ENCODE measurements at regions not wholly inside any gene's neighbourhood (a gene's known extent, or its start where the extent isn't known, plus 50 kb on each side); places are given as distances from the start of the nearest gene placed in this dataset.

GRCh38 chr13:91196958-91197357 is 150.5 kb upstream of the MIR17HG start:
- Mint-ChIP-seq H3K27ac (no peak overlapping the region), H3K4me3 (no peak overlapping the region), H3K27me3 (ENCODE audit: low read depth) (no peaks in the 10 kb centered on the region), H3K36me3 (no peaks in the 10 kb centered on the region), H3K9me3 (no peaks in the 10 kb centered on the region), H3K4me1 (peaks cover 9% of the 10 kb centered on the region; the same call in 1 of the 2 replicates)
- CTCF ChIA-PET, result no interaction called here
- ATAC-seq (no peak), DNase-seq (ENCODE audit: low spot score) (no peak)
- no peak for TF ChIP-seq E2F1 (CRISPR knock-in tag; IDR thresholded peaks at IDR 0.05)
- no peak for TF ChIP-seq NR2C2 (CRISPR knock-in tag; IDR thresholded peaks at IDR 0.05)
- no peak for TF ChIP-seq MLX (CRISPR knock-in tag; IDR thresholded peaks at IDR 0.05)
- TF ChIP-seq IRF2 (CRISPR knock-in tag; IDR thresholded peaks at IDR 0.05; ENCODE audit: borderline replicate concordance, low read depth), result no peak
- no peak for TF ChIP-seq ESRRA (CRISPR knock-in tag; IDR thresholded peaks at IDR 0.05; ENCODE audit: borderline replicate concordance)
- TF ChIP-seq HMGA2 (CRISPR knock-in tag; IDR thresholded peaks at IDR 0.05), result no peak
- TF ChIP-seq JUN (CRISPR knock-in tag; IDR thresholded peaks at IDR 0.05), result no peak
- TF ChIP-seq MAX (CRISPR knock-in tag; IDR thresholded peaks at IDR 0.05), result no peak
- no peak for TF ChIP-seq ZBTB21 (CRISPR knock-in tag; IDR thresholded peaks at IDR 0.05; ENCODE audit: borderline replicate concordance)
- no peak for TF ChIP-seq NFYB (CRISPR knock-in tag; conservative IDR thresholded peaks at IDR 0.05; ENCODE audit: low read depth)
- no peak for TF ChIP-seq USF1 (CRISPR knock-in tag; IDR thresholded peaks at IDR 0.05)
- POLR2A ChIA-PET, result no interaction called here

GRCh38 chr13:91199866-91200265 is 147.6 kb upstream of the MIR17HG start:
- no peak for DNase-seq (ENCODE audit: low spot score)
- Mint-ChIP-seq H3K36me3 (no peaks in the 10 kb centered on the region), H3K27ac (no peak overlapping the region), H3K27me3 (ENCODE audit: low read depth) (no peaks in the 10 kb centered on the region), H3K9me3 (no peaks in the 10 kb centered on the region), H3K4me1 (peaks cover 33% of the 10 kb centered on the region), H3K4me3 (no peak overlapping the region)
- ATAC-seq, result no peak
- ChIA-PET POLR2A (no interaction called here), CTCF (no interaction called here)
- TF ChIP-seq NR3C1 (CRISPR knock-in tag; conservative IDR thresholded peaks at IDR 0.05; ENCODE audit: low read depth) (no peak), RELA (CRISPR knock-in tag; IDR thresholded peaks at IDR 0.05; ENCODE audit: borderline replicate concordance) (no peak), ZBTB21 (CRISPR knock-in tag; IDR thresholded peaks at IDR 0.05; ENCODE audit: borderline replicate concordance) (no peak), TEAD1 (CRISPR knock-in tag; IDR thresholded peaks at IDR 0.05) (no peak), CBFB (CRISPR knock-in tag; IDR thresholded peaks at IDR 0.05; ENCODE audit: low read depth) (no peak), FOXP1 (CRISPR knock-in tag; IDR thresholded peaks at IDR 0.05; ENCODE audit: borderline replicate concordance) (no peak), ZNF232 (CRISPR knock-in tag; IDR thresholded peaks at IDR 0.05) (no peak), ZNF512 (CRISPR knock-in tag; IDR thresholded peaks at IDR 0.05; ENCODE audit: borderline replicate concordance) (no peak), NFYB (CRISPR knock-in tag; conservative IDR thresholded peaks at IDR 0.05; ENCODE audit: low read depth) (no peak), MYBL2 (CRISPR knock-in tag; IDR thresholded peaks at IDR 0.05) (no peak), NFATC4 (CRISPR knock-in tag; IDR thresholded peaks at IDR 0.05) (no peak), TP53 (CRISPR knock-in tag; IDR thresholded peaks at IDR 0.05) (no peak), E2F5 (CRISPR knock-in tag; IDR thresholded peaks at IDR 0.05) (no peak), IRF1 (CRISPR knock-in tag; IDR thresholded peaks at IDR 0.05) (no peak), FOXP4 (CRISPR knock-in tag; IDR thresholded peaks at IDR 0.05) (no peak), TEAD4 (CRISPR knock-in tag; IDR thresholded peaks at IDR 0.05) (no peak)
